Germinal center (tissue), 1 donor: ENCODE measurements at regions not wholly inside any gene's neighbourhood (a gene's known extent, or its start where the extent isn't known, plus 50 kb on each side); places are given as distances from the start of the nearest gene placed in this dataset.
"Not testable (repeated sequence)": the region's sequence is repeated elsewhere in the genome, so short reads cannot be mapped to it uniquely, and the experiment has no call there.

Experiments
- DNase-seq: peaks from one replicate; pipeline ENCODE4 v3.0.0; 2012; ENCODE audit warnings: mixed read lengths, low spot score

GRCh38 chr5:175347027-175347426, 97.0 kb downstream of the DRD1 start:
- no peak for DNase-seq

- no peak for DNase-seq
Measured at GRCh38 chr5:175344331-175345195, 99.4 kb downstream of the DRD1 start.

DNA sequence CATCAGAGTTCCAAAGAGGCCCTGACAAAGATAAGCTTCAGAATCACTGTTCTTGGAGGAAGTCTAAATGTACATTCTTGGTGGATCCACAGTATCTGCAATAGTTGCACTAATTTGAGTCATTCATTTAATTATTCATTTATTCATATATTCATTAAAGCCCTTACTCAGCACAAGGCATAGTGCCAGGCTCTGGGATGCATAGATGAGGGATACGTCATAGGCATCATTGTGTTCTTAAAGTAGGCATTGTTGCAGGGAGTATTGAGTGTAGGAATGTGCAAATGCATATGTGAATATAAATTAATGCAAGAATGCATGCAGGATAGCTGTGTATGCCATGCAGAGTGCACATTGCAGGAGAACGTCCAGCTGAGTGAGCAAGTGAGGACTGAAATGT, 100.7 kb downstream of the DRD1 start:
- no peak for DNase-seq

GRCh38 chr5:175340180-175340579, 103.8 kb downstream of the DRD1 start:
- DNase-seq = no peak

GRCh38 chr5:175337680-175338079, 106.3 kb downstream of the DRD1 start:
- no peak for DNase-seq

- DNase-seq = no peak
Measured at GRCh38 chr5:175336781-175337180, 107.2 kb downstream of the DRD1 start.

GRCh38 chr5:175335691-175336090, 108.3 kb downstream of the DRD1 start:
- no peak for DNase-seq

DNA sequence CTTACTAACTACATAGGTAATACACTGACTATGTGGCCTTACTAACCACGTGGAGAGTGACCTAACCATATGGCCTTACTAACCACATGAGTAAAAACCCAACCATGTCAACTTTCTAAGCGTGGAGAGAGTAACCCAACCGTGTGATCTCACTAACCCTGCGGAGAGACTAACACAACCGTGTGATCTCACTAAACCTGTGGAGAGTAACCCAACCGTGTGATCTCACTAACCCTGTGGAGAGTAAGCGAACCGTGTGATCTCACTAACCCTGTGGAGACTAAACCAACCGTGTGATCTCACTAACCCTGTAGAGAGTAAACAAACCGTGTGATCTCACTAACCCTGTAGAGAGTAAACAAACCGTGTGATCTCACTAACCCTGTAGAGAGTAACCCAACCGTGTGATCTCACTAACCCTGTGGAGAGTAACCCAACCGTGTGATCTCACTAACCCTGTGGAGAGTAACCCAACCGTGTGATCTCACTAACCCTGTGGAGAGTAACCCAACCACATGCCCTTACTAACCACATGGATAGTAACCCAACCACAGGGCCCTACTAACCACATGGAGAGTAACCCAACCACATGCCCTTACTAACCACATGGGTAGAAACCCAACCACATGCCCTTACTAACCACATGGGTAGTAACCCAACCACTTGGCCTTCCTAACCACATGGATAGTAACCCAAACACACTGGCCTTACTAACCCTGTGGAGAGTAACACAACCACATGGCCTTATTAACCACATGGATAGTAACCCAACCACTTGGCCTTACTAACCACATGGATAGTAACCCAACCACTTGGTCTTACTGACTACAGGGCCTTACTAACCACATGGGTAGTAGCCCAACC, 112.6 kb downstream of the DRD1 start:
- DNase-seq = not testable (repeated sequence)

DNA sequence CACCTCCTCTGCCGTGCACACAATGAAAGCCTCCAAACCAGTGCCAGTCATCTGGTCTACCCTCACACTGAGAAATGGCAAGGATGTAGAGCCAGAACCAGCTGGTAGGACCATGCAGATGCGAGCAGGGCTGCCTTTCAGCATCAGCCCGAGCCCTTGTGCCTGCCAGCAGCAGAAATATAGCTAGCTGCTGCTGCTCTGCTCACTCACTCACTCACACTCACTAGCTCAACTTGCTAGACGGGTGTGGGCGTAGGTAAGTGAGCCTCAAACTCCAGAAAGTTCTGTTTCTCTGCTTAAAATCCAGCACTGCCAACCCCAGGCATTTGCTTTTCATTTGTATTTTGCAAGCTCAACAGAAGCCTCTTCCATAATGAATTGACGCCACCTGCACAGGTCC, 114.0 kb downstream of the DRD1 start:
- DNase-seq = no peak

DNA sequence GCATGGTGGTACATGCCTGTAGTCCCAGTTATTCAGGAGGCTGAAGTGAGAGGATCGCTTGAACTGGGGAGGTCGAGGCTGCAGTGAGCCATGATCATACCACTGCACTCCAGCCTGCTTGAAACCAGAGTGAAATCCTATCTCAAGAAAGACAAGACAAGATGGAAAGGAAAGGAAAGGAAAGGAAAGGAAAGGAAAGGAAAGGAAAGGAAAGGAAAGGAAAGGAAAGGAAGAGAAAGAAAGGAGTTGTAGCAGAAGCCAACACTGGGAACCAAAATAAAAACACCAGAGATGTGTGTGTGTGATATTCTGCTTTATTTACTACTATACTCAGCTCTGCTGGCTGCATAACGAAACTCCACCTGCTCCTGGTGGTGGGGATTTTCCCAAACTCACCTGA, 115.3 kb downstream of the DRD1 start:
- DNase-seq = no peak

DNA sequence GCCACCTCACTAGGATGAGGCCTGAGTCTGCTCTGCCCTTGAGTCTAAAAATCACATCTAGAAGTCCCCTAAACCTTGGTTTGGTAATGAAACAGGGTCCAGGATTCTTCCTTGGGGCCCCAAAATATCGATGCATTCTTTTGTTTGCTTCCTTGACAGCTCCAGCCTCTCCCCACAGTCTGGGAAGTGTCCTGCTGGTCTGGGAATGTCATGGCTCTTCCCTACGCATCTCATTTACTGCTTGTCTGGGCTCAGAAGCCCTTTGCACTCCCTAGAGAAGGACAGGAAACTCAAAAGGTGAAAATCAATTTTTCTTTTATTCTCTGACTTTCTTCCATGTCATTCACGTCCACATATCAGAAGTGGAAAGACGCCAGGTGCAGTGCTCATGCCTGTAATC, 115.8 kb downstream of the DRD1 start:
- DNase-seq = no peak

- DNase-seq = no peak
Measured at GRCh38 chr5:175325681-175326080, 118.3 kb downstream of the DRD1 start.

- DNase-seq = peak; percentile 30
Measured at GRCh38 chr5:175321927-175322532, 122.0 kb downstream of the DRD1 start.

GRCh38 chr5:175319199-175319598, 124.8 kb downstream of the DRD1 start:
- DNase-seq = no peak

- DNase-seq = no peak
Measured at GRCh38 chr5:175317872-175318271, 126.1 kb downstream of the DRD1 start.

- no peak for DNase-seq
Measured at GRCh38 chr5:175309218-175309810, 134.7 kb downstream of the DRD1 start.

- DNase-seq = no peak
Measured at GRCh38 chr5:175308701-175309100, 135.3 kb downstream of the DRD1 start.

DNA sequence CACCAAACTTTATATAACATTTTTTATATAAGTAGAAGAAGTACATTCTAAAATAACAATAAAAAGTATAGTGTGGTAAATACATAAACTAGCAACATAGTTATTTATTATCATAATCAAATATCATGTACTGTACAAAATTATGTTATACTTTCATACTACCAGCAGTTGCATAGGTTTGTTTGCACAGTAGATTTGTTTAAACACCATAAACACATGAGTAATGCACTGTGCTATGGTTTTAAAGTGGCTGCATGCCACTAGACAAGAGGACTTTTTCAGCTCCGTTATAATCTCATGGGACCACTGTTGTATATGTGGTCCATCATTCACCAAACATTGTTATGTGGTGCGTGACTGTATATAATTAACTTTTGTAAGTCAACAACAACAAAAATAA, 137.6 kb downstream of the DRD1 start:
- no peak for DNase-seq

- DNase-seq = no peak
Measured at GRCh38 chr5:175305251-175305650, 138.7 kb downstream of the DRD1 start.

- no peak for DNase-seq
Measured at GRCh38 chr5:175290379-175290778, 153.6 kb downstream of the DRD1 start.

DNA sequence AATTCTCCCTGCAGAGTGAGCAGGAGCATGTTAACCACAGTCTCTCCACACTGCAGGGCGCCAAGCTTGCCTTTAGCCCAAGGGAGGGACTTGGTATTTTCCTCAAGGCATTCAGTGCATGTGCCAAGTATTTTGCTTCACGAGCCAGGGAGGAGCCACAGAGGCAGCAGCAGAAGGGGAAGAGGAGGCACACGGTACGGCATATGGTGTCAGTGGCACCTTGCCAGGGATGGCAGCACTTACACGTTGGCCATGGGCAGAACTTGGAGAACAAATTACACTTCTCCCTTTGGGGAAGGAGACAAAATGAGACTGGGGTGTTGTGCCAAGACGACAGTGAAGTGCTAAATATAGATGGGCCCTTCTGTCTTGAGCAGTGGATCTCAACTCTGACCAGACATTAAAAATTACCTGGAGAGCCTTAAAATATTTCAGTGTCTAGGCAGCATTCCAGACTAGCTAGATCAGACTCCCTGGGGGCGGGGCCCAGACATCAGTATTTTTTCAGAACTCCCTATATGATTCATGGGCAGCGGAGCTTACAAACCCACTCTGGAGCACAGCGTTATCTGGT, 155.8 kb downstream of the DRD1 start:
- DNase-seq = no peak

DNA sequence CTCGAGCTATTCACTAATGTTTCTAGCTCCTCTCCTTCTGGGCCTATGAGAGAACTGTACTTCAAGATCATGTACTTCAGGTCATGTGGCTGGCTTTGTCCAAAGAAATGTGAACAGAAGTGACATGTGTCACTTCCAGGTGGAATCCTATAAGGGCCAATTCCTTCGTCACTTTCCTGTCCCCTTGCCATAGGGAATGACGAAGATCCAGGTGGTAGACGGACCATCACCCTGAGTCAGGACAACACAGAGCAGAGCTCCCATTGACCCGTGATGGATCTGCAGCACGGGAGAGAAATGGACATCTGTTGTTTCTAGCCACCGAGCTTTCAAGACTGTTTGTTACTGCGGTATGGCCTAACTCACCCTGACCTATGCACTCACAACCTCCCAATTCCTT, 157.0 kb downstream of the DRD1 start:
- no peak for DNase-seq
